Breast epithelium (tissue), 4 donors: ENCODE measurements at regions not wholly inside any gene's neighbourhood (a gene's known extent, or its start where the extent isn't known, plus 50 kb on each side); places are given as distances from the start of the nearest gene placed in this dataset.

ENCODE experiments used
- DNase-seq, 2 donors: peaks; one replicate each; pipeline ENCODE4 v3.0.0-alpha.2; 2019; ENCODE audit warnings: low spot score in 2 of 2
- H3K27ac ChIP-seq, 2 donors: fragments of 200-600 bp; sonication (generic) in 1 of 2; one replicate each; pipeline ENCODE4 v1.5.1; 2016 to 2019; ENCODE audit warnings: mild to moderate bottlenecking in 1 of 2
- H3K27me3 ChIP-seq, 2 donors: fragments of 200-600 bp; sonication (generic) in 1 of 2; one replicate each; pipeline versions ENCODE4 v1.5.1 to v1.6.0; 2017 to 2019; ENCODE audit warnings: control low read depth in 1 of 2, mild to moderate bottlenecking in 1 of 2
- H3K36me3 ChIP-seq: fragments of 200-600 bp; one replicate; pipeline ENCODE4 v1.5.1; 2019
- H3K4me1 ChIP-seq, 2 donors: fragments of 200-600 bp; sonication (generic); one replicate each; pipeline ENCODE4 v1.5.1; 2016 to 2019; ENCODE audit warnings: control low read depth in 1 of 2
- H3K4me3 ChIP-seq, 3 donors: fragments of 200-600 bp; sonication (generic); 1 replicate in 2 of 3; 2 replicates in 1 of 3; pipeline ENCODE4 v1.5.1; 2016 to 2019; ENCODE audit warnings: mild to moderate bottlenecking in 3 of 3, moderate library complexity in 2 of 3
- H3K9me3 ChIP-seq, 2 donors: fragments of 200-600 bp; sonication (generic) in 1 of 2; one replicate each; pipeline ENCODE4 v1.5.1; 2016 to 2019; ENCODE audit warnings: control low read depth in 1 of 2
- CTCF ChIP-seq, 3 donors: fragments of 450-650 bp; IDR thresholded peaks; one replicate each; pipeline ENCODE4 v1.5.1; 2016 to 2017; ENCODE audit warnings: antibody characterized with exemption in 3 of 3, mild to moderate bottlenecking in 3 of 3, moderate library complexity in 3 of 3
- POLR2A ChIP-seq: fragments of 450-650 bp; IDR thresholded peaks from one replicate; pipeline ENCODE4 v1.6.1; 2016; ENCODE audit warnings: antibody characterized with exemption, mild to moderate bottlenecking, moderate library complexity
- POLR2AphosphoS5 ChIP-seq, 3 donors: sonication (generic); formaldehyde crosslinking; IDR thresholded peaks; one replicate each; pipeline ENCODE4 v1.6.1; 2017; ENCODE audit warnings: antibody characterized with exemption in 3 of 3
- intact Hi-C: fragments of 100-400 bp; cut with DNase I; formaldehyde crosslinking; loops from one replicate; pipeline ENCODE4 v1.15.1; 2023; ENCODE audit warnings: low total_unique reads

- no peak for DNase-seq
- Histone ChIP-seq H3K9me3 (no peaks in the 10 kb centered on the region), H3K36me3 (no peaks in the 10 kb centered on the region), H3K27ac (peak overlapping the region; percentile 45 to 86), H3K4me3 (peak overlapping the region; percentile 36 to 74 (median 51)), H3K4me1 (no peaks in the 10 kb centered on the region), H3K27me3 (peaks cover 0 to 81% of the 10 kb centered on the region in 2 donors)
- intact Hi-C loops: no loop called here
- TF ChIP-seq POLR2AphosphoS5 (IDR thresholded peaks at IDR 0.05): no peak
- no peak for TF ChIP-seq POLR2A
- no peak for TF ChIP-seq CTCF (IDR thresholded peaks at IDR 0.05)
These were observed 59.7 kb upstream of the BCOR start for GRCh38 chrX:40157228-40158035.

- Histone ChIP-seq H3K4me3 (no peak overlapping the region), H3K36me3 (no peaks in the 10 kb centered on the region), H3K27ac (no peak overlapping the region), H3K9me3 (no peaks in the 10 kb centered on the region), H3K27me3 (peaks cover 0 to 81% of the 10 kb centered on the region in 2 donors), H3K4me1 (no peaks in the 10 kb centered on the region)
- TF ChIP-seq POLR2AphosphoS5 (IDR thresholded peaks at IDR 0.05): no peak
- TF ChIP-seq CTCF (IDR thresholded peaks at IDR 0.05): no peak
- TF ChIP-seq POLR2A: no peak
- no peak for DNase-seq
- intact Hi-C loops: no loop called here
These were observed 58.9 kb upstream of the BCOR start for GRCh38 chrX:40156470-40157227.

GRCh38 chrX:40155589-40156469 lies 58.1 kb upstream of the BCOR start:
- DNase-seq: no peak
- Histone ChIP-seq H3K4me3 (peak overlapping the region; percentile 37 to 68 (median 53)), H3K9me3 (no peaks in the 10 kb centered on the region), H3K36me3 (no peaks in the 10 kb centered on the region), H3K27ac (peak overlapping the region; percentile 45 to 67), H3K4me1 (no peaks in the 10 kb centered on the region), H3K27me3 (peaks cover 0 to 84% of the 10 kb centered on the region in 2 donors)
- TF ChIP-seq POLR2AphosphoS5 (IDR thresholded peaks at IDR 0.05) (no peak), POLR2A (no peak), CTCF (IDR thresholded peaks at IDR 0.05) (no peak)
- intact Hi-C loops: no loop called here

GRCh38 chrX:40154853-40155588 lies 57.3 kb upstream of the BCOR start:
- Histone ChIP-seq H3K9me3 (no peaks in the 10 kb centered on the region), H3K36me3 (no peaks in the 10 kb centered on the region), H3K27ac (peak overlapping the region; percentile 45 to 67), H3K4me3 (peak overlapping the region; percentile 37 to 68 (median 53)), H3K27me3 (peaks cover 0 to 91% of the 10 kb centered on the region in 2 donors), H3K4me1 (no peaks in the 10 kb centered on the region)
- TF ChIP-seq CTCF (IDR thresholded peaks at IDR 0.05): no peak
- TF ChIP-seq POLR2AphosphoS5 (IDR thresholded peaks at IDR 0.05): peak in 2 of 3 donors; percentile 18 to 49
- no peak for TF ChIP-seq POLR2A
- intact Hi-C loops: no loop called here
- no peak for DNase-seq
